ENCODE measurements at regions not wholly inside any gene's neighbourhood (a gene's known extent, or its start where the extent isn't known, plus 50 kb on each side); places are given as distances from the start of the nearest gene placed in this dataset.

DNA sequence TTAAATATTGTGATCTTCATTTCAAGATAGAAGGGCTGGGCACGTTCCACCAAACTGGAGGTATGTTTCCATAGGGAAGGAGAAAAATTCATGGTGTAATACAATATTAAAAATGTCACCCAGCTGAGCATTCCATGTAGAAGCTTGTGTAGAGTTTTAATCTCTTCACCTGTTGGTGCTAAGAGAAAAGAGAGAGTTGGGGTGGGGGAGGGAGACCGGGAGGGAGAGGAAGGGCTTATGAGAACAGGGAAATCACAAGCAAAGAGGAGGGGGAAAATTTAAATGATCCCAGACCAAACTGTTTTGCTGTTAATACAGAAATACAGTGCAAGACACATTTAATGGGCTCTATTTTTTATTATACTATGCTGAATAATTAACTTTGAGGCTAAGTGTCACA, 345.8 kb downstream of the ZNF536 start:
- Histone ChIP-seq H3K9me3 (no peaks in the 10 kb centered on the region), H3K27me3 (no peaks in the 10 kb centered on the region), H3K4me1 (peaks cover 5% of the 10 kb centered on the region), H3K4me3 (no peak overlapping the region), H3K36me3 (no peaks in the 10 kb centered on the region), H3K27ac (no peak overlapping the region)
- ATAC-seq (no peak), DNase-seq (no peak)
- intact Hi-C loops (cut with DNase I): no loop called here
- TF ChIP-seq, protein P1, sequence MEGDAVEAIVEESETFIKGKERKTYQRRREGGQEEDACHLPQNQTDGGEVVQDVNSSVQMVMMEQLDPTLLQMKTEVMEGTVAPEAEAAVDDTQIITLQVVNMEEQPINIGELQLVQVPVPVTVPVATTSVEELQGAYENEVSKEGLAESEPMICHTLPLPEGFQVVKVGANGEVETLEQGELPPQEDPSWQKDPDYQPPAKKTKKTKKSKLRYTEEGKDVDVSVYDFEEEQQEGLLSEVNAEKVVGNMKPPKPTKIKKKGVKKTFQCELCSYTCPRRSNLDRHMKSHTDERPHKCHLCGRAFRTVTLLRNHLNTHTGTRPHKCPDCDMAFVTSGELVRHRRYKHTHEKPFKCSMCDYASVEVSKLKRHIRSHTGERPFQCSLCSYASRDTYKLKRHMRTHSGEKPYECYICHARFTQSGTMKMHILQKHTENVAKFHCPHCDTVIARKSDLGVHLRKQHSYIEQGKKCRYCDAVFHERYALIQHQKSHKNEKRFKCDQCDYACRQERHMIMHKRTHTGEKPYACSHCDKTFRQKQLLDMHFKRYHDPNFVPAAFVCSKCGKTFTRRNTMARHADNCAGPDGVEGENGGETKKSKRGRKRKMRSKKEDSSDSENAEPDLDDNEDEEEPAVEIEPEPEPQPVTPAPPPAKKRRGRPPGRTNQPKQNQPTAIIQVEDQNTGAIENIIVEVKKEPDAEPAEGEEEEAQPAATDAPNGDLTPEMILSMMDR (IDR thresholded peaks at IDR 0.05): no peak

DNA sequence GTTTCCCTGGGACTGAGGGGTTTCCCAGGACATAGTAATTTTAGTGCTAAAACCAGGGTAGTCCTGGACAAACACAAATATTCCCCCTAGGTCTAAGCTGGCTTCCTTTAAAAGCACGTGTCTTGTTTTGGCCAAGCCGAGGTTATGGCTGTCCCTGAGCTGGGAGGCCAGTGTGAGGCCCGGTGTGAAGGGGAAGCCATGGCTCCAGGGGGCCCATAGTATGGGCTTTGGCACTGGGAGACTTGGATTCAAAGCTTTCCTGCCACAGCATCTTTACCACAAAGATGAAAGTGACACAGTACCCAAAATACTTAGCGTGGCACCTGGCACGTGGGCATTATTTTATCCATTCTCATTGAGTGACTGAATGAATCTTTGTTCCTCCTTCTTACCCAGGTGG, 345.2 kb downstream of the ZNF536 start:
- Histone ChIP-seq H3K36me3 (no peaks in the 10 kb centered on the region), H3K27me3 (no peaks in the 10 kb centered on the region), H3K4me1 (peaks cover 5% of the 10 kb centered on the region), H3K9me3 (no peaks in the 10 kb centered on the region), H3K27ac (no peak overlapping the region), H3K4me3 (no peak overlapping the region)
- intact Hi-C loops (cut with DNase I): no loop called here
- ATAC-seq (no peak), DNase-seq (no peak)
- TF ChIP-seq, protein P1 (IDR thresholded peaks at IDR 0.05): no peak

DNA sequence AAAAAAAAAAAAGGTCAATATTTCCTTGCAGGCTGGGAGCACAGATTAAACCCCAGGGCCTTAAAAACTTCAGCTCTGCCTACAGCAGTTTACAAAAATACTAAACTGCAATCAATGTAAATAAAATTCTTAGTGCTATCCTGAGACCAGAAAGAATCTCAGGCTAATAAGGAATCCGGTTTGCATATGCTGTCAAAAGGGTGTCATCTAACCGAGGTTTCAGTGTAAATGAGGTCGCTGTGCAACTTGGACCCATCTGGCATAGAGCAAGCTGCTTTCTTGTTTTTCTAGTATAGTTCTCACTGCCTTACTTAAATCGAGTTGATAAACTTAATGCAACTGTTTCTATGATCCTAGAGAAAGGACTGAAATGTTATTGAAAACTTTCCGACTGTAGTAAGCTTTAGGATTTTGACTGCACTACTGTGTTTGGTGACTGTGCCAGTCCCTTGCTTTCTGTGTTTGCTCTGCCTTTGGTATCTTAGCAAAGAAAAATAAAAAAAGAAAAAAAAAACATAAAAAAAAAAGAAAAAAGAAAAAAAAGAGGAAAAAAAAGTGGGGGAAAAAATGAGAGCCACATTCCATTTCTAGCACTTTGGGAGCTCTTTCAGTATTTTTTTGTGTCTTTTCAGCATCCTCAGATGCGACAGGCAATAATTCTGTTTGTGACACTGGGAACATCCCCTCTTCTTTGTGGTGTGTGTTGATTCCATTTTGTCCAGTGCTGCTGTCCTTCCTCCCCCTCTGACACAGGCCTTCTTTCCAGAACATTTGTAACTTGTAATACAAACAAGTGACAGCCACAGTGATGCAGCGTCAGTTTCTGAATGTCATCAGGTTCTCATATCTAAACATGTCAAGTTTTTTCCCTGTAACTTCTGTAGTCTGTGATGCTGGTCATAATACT, 340.5 kb downstream of the ZNF536 start:
- ATAC-seq (no peak), DNase-seq (no peak)
- peaks cover 29% of the 10 kb centered on the region for H3K27me3 ChIP-seq
- no peak overlapping the region for H3K27ac ChIP-seq
- H3K9me3 ChIP-seq: no peaks in the 10 kb centered on the region
- H3K4me3 ChIP-seq: no peak overlapping the region
- TF ChIP-seq, protein P1 (IDR thresholded peaks at IDR 0.05): no peak
- no peaks in the 10 kb centered on the region for H3K36me3 ChIP-seq
- intact Hi-C loops (cut with DNase I): no loop called here
- no peaks in the 10 kb centered on the region for H3K4me1 ChIP-seq

DNA sequence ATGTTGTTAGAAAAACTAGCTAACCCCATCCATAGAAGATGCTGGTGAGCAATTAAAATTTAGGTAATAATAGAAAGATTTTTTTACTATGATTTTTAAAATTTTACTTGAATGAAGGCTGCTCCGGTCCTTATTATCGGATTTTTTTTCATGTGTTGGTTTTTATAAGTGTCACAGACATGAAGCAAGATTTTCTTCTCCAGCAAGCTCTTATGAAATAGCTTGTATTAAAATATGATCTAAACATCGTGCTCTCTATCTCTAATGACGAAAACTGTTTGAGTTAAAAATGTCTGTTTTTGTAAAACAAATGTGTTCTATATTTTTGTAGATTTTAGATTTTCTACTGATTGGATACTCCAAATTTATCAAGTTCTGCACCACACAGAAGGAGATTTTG, 339.6 kb downstream of the ZNF536 start:
- Histone ChIP-seq H3K4me3 (no peak overlapping the region), H3K27ac (no peak overlapping the region), H3K36me3 (no peaks in the 10 kb centered on the region), H3K9me3 (no peaks in the 10 kb centered on the region), H3K4me1 (no peaks in the 10 kb centered on the region), H3K27me3 (peaks cover 29% of the 10 kb centered on the region)
- ATAC-seq: no peak
- no peak for DNase-seq
- TF ChIP-seq, protein P1 (IDR thresholded peaks at IDR 0.05): no peak
- intact Hi-C loops (cut with DNase I): no loop called here

DNA sequence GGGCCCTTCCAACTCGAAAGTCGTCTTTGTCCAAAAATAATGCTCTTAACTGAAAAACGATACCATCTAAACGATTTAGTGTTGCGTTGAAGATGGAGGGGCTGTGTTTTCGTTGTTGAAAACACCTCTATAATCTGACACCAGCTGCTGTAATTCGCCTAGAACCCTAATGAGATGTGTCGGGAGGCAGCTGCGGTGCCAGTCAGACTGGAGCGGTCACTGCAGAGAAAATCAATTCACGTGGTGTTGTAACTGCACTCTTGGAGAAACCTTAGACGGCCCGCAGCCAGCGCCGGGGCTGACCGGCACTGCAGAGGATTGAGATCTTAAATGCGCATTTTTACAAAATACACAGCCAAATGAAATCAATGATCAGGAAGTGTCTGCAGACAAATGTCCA, 339.1 kb downstream of the ZNF536 start:
- H3K36me3 ChIP-seq: no peaks in the 10 kb centered on the region
- no peak for DNase-seq
- H3K9me3 ChIP-seq: no peaks in the 10 kb centered on the region
- intact Hi-C loops (cut with DNase I): no loop called here
- H3K27me3 ChIP-seq: peaks cover 29% of the 10 kb centered on the region
- H3K4me1 ChIP-seq: no peaks in the 10 kb centered on the region
- ATAC-seq: no peak
- H3K4me3 ChIP-seq: no peak overlapping the region
- TF ChIP-seq, protein P1 (IDR thresholded peaks at IDR 0.05): no peak
- H3K27ac ChIP-seq: no peak overlapping the region
